HG03066 (cell line): ENCODE measurements at regions not wholly inside any gene's neighbourhood (a gene's known extent, or its start where the extent isn't known, plus 50 kb on each side); places are given as distances from the start of the nearest gene placed in this dataset.
"Not testable (repeated sequence)": the region's sequence is repeated elsewhere in the genome, so short reads cannot be mapped to it uniquely, and the experiment has no call there.

ENCODE experiments used
- ATAC-seq: cut with Tn5 transposase; IDR thresholded peaks from one replicate; pipeline ENCODE4 v1.9.1; 2021; ENCODE audit warnings: low read depth; ENCODE audit not compliant: unreplicated experiment

DNA sequence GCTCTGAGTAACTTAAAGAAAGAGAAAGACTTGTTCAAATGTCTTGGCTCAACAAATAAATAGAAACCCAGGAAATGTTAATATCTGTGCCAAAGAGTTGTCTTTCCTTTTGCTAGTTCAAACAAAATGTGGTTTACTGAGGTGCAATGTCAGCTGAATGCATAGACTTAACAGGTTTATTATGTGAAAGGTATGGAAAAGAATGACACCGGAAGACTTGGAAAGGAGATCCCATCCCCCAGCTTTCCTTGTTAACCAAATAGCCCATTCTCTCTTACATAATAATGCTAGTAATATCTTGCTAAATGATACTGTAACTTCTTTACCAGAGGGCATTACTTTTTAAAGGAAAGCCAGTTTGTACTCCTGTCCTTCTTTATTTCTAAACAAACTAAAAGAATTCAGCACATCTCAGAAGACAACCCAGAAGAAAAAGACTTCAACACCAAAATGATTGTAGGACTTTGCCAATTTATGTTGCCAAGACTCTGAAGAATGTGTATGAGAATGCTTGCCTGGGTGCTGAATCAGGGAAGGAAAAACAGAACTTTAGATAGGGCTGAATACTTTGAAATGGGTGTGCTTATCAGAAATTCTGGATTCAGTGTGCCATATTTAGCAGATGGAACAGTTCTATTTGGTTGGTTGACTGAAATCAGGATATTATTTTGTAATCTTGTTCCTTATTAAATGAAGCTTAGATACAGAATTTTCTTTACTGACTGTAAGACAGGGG lies 344.1 kb downstream of the TMEM38B start:
- no peak for ATAC-seq

DNA sequence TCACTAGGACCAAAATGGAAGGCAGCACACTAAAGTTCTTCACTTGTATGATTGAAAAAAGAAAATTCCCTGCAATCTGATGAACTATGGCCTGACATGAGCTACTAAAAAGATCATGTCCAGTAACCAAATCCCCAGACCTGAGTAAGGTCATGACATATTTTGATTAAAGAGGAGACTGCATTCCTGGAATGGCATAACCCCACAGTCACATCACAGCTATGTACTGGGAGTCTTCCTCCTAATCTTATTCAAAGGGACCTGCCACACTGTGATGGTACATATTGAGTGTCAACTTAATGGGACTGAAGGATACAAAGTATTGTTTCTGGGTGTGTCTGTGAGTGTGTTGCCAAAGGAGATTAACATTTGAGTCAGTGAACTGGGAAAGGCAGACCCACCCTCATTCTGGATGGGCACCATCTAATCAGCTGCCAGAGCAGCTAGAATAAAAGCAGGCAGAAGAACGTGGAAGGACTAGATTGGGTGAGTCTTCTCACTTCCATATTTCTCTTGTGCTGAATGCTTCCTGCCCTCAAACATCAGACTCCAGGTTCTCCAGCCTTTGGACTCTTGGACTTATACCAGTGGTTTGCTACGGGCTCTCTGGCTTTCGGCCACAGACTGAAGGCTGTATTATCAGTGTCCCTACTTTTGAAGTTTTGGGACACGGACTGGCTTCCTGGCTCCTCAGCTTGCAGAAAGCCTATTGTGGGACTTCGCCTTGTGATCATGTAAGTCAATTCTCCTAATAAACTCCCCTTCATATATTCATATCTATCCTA lies 345.0 kb downstream of the TMEM38B start:
- no peak for ATAC-seq

DNA sequence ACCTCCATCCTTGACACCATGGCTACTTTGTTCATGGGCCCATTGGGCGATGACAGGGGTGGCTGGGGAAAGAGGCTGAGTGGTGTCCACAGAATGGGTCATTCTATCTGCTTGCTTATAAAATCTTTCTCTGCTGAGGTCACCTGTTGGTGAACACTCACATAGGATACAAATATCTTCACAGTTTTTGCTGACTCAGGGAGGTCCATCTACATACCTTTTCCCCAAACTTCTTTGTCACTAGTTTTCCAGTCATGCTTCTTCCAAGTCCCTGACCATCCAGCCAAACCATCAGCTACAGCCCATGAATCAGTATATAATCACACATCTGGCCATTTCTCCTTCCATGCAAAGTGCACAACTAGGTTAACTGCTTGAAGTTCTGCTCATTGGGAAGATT lies 347.6 kb downstream of the TMEM38B start:
- not testable (repeated sequence) for ATAC-seq

DNA sequence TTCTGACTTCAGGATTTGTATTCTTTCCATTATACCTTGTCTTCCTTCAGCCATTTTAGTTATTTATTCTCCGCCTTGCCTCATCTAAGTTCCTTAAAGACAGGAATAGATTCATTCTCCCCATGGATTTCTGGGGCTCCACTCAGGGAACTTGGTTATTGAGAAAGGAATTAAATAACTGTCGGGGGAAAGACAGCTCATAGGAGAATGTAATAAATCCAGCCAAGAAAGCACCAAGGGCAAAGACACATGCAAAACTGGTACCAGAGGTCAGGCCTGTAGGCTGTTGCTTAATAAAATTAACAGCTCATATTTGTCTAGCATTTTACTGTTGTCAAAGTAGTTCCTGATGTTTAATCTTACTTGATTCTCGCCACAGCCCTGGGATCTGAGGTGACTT lies 357.2 kb downstream of the TMEM38B start:
- ATAC-seq: no peak

DNA sequence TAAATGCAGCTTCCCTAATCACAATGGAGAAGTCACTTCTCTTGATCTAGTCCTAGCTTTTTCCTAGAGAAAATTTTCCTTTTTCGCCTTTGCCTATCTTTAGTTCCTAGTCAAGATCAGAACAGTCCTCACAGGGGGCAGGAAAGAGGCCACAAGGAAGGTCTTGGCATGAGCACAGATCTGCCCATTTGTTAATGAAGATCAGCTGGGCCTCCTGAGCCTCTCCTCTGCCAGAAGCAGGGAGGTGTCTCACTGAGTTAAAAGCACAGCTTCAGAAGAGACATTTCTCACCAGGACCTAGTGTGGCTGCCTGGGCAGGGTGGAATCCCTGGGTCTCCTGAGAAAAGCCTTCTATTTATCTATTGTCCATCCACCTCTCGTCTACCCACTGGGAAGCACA lies 357.8 kb downstream of the TMEM38B start:
- ATAC-seq: no peak

DNA sequence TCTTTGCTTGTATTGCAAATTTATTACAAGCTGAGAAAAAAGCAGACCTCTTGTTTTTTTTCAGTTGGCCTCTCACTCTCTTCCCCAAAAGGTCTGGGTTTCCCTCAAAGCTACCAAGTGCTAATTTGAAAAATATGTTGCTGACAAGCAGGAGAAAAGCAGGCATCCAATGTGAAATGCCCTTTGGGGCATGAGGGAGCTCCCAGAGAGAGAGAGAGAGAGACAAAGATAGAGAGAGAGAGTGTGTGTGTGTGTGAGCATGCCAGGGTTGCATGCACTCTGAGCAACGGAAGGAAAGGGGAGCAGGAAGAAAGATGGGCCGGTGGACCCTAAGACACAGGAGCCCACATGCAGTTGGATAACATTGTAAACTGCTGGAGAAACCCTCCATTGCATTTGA lies 358.4 kb downstream of the TMEM38B start:
- no peak for ATAC-seq

DNA sequence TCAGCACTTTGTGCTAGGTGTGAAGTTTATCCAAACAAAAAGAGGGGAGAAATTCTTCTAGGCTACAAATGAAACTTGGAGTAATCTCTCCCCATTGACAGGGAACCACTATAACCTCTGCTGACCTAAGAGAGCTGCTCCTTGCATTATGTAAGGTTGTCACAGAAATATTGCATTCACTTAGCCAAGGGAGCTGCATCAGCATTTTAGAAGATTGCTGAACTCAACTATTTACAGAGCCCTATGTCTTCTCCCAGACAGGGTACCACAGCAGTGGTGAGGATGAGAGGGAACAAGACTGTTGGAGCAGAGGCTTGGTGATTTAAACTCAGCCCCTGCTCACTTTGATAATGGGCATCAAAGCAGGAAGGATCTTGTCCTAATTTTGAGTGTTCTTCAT lies 362.0 kb downstream of the TMEM38B start:
- ATAC-seq: no peak

DNA sequence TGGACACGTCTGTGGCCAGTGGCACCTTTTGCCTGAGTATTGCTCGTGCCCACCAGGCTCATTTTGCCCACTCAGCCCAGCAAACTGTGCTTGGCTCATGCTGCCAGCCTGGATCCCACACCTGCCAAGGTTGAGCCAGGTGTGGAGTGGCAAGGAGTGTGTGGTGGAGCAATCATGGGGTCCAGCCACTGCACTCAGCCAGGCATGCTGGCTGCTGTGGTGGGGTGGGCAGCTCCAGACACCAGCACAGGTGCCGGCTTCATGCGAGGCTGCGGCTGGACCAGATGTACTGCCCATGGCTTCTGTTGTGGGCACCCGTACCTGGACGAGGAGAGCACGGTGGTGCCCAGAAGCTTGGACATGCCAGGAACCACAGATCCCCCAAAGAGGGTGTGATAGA lies 364.1 kb downstream of the TMEM38B start:
- ATAC-seq: no peak

DNA sequence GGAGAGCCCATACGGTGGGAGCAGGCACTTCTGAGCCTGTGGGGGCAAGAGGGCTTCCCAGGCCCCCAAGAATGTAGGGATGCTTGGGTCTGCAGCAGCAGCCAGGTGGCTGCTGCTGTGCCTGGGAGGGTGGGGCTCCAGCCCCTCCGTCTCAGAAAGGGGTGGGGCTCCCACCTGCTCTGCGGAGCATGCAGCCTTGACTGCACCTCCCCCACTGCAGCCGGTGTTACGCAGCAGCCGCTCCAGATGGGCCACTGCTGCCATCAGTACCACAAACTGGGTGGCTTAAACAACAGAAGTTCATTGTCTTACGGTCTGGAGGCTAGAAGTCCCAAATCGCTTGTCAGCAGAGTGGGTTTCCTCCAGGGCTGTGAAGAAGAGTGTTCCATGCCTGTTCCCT lies 365.5 kb downstream of the TMEM38B start:
- no peak for ATAC-seq

DNA sequence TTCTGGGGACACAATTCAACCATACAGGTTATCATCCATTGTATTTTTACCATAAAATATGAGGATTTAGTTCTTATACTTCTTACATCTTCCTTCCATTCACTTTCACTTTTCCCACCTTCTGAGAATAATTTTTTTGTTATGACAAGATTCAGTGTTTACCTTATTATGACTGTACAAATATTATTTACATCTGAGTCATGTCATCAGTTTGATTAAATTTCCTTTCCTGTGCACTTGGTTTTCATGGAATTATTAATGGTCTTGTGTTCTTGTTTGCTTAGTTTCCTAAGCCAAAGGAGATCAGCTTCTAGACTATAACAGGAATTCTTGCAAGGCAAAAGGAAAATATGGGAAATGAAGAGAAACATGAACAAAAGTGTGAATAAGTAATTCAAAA lies 366.5 kb downstream of the TMEM38B start:
- no peak for ATAC-seq

DNA sequence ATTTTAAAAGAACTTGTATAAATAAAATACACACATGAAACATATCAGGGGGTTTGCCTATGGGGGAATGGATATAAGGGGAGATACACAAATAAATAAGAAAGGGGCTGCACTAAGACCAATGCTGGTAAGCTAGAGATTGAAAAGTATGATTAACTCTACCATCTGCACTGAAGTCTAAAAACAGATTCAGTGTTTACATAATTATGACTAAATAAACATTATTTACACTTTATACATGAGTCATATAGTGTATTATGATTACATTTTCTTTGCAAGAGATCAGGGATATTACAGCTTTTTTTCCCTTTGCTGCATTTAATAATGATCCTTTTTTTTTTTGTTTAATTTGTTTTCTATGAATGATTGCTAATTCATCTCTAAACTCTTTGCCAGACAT lies 367.9 kb downstream of the TMEM38B start:
- no peak for ATAC-seq

DNA sequence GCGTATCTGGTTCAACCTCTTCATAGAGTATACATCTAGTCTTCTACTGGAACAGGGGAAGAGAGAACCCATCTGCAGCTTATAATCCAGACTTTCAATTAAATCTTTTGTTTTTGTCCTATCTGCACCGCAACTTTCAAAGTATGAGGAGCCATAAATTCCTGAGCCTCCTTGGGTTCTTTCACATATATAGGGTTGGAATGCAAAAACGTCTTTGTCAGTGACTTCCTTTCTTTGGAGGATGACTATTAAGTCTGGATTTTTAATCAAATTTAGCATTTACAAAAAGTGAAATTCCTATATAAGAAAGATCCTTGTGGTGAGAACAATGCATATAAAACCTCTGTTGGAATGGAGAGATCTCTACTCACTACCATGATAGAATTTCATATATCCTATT lies 370.8 kb downstream of the TMEM38B start:
- no peak for ATAC-seq

DNA sequence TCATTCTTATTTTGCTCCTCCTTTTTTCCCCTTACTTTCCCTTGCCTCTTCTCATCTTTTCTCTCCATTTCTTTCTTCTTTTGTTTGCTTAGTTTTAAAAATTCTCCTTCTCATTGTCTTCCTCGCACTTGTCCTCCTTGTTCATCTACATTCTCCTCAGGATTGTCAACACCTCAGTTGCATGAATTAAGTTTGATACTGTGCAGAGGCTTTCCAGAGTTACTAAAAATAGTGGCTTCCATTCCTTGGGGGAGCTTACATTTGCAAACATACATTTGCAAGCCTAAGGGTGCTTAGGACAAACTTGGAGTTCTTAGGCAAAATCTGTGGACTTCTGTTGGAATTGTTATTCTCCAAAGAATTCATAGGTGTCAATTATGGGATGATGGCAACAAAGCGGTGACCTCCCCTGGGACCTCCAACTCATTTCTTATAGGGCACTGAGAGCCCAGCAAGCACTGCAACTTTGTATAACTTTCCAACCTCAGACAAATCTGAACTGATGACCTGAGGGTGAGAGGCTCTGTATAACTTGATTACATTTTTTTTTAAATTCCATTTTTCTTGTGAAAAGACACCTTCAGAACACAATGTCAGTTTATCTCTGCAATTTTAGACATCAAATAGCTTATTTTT lies 371.4 kb downstream of the TMEM38B start:
- ATAC-seq: no peak

DNA sequence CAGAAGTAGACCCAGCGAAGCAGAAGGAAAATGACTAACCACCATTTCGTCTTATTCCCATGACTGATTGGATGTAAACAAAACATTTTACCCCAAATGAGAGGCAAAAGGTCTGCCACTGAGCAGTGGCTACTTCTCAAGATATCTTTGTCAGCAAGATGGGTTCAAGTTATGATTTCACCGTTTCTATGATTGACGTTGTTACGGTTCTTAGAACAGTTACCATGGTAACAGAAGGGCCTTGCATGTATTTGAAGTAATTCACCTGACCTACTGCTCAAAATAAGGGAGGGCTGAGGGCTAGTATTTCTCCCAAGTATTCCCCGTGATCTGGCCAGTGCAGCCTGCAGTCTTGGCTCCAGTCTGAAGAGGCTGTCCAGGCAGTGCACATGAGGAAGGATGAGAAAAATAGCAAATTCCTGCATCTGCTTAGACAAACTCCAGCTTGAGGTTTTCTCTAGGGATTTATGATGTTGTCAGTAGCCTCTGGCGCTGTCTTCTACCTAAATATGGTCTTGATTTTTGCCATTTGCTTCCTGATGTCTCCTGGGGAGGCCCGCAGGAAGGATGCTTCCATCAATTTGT lies 372.7 kb downstream of the TMEM38B start:
- ATAC-seq: no peak

DNA sequence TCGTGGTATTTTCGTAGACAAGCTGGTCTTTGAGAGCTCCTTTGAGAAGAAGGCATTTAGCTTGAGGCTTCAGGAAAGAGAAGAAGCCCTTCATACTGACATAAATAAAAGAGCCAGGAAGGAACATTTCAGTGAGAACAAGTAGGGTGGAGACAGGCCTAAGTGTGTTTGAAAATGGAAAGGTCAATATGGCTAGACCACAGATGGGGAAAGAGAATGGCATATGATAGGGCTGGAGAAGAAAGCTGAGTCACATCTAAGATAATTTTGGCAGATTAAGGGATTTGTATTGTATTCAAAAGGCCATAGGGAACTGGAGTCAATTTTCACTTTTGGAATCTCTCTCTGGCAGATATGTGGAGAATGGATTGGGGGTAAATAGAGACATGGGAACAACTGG lies 374.9 kb downstream of the TMEM38B start:
- ATAC-seq: no peak

DNA sequence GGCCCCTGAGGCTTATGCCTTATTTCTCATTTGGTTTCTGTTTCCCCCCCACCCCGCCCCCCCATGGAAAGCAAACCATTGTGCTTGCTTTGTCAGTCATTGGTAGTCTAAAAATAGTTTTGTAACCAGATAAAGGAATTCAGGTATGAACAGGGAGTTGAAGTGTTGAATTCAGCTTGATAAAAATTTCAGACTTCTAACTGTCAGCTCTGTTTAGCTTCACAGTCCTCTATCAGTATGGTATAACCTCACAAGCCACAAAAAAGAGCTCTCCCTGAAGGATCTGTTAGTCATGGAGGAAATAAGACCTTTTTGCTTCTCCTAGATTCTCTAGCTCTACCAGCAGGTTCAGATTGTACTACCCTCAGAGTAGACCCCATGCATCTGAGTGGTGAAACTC lies 378.1 kb downstream of the TMEM38B start:
- no peak for ATAC-seq

DNA sequence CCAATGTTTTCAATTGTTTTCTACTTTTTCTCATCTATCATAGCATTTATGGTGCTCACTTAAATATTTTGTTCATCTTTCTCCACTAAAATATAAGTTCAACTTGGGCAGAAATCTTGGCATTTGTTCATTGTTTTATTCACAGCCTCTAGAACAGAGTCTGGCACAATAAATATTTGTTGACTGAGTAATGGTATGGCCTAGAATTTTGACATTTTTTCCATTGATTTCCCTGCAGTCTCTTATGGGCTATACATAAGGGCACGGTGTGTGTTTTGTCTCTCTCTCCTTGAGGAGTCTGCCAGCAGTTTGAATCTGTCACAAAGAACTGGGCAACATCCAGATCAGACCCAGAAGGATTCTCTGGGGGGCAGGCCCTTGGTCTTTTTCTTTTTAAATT lies 379.7 kb downstream of the TMEM38B start:
- no peak for ATAC-seq

DNA sequence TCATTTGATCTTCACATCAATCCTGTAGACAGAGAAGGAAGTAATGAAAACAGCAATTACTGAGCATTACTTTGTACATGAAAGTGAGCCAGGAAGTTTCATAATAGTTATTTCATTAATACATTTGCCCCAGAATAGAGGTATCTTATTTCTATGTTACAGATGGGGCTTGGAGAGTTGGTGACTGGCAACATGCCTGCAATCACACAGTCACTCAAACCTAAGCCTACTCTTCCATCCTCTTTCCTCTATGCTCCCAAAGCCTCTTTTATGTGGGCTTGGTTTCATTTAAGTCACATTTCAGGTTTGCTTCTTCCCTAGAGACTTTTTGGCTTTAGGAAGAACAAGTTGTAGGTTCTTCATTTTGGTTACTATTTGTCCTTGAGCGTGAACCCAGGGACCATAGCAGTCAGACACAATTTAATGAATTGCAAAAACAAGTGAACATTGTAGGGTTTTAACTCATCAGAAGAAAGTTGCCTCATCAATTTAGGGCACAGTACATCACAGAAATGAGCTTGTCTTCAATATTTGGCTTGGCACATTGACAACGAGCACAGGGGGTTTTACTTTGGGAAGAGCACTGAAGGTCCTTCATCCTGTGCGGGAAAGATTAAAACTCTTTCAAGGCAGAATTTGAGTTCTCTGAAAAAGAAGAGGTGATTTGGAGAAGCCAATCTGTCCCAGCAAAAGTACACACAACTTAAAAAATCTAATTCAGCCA lies 381.1 kb downstream of the TMEM38B start:
- no peak for ATAC-seq

DNA sequence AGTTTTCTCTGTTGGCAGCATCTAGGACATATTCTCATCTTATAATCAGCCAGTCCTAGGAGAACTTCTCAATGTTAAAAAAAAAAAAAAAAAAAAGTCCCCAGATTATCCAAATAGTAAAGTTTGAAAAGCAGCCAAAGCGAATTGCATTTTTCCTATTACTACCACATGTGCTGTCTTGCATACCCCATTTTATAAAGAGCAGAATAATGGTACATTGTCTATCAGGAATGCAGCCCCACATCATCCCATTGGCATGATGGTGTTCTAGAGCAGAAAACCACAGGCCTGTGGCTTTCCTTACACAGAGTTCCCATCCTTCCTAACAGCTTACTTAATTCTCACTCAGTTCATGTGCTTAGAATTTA lies 381.6 kb downstream of the TMEM38B start:
- no peak for ATAC-seq

DNA sequence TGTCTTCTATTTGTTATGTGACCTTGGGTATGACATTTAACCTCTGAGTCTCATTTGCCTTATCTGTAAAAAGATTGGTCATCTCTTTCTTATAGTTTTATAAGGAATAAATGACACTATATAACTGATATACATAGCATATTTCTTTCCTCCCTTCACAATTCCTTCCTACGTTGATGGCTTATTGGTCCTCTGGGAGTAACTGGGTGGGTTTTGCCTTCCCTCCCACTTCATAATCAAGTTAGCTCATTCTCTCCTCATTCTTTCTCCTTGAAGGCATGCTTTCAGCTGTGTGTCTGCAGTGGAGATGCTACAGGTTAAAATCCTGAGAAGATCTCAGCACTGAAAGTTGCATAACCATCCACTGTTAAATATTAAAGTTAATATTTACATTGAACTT lies 382.4 kb downstream of the TMEM38B start:
- no peak for ATAC-seq

DNA sequence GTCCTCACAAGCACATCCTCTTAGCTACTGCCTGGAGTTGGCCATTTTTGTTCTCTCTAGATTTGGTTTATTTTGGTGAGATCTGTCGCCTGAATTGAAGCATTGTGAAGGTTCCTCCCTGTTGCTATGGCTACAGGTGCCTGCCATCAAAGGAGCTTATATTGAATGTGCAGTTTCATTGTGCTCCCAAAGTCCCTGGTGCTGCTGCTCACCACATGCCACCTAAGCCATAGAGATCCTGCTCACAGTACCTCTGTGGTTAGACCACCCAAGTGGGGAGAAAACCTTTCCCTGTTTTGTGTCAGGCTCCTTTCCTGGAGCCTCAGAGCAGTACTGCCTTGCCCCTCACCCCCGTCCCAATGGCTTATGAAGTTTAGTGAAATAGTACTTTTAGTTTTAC lies 383.4 kb downstream of the TMEM38B start:
- ATAC-seq: no peak
